ENCODE measurements at regions not wholly inside any gene's neighbourhood (a gene's known extent, or its start where the extent isn't known, plus 50 kb on each side); places are given as distances from the start of the nearest gene placed in this dataset.

- H3K9me3 Mint-ChIP-seq (ENCODE audit: low read depth, unreplicated experiment) = peaks cover 8% of the 10 kb centered on the region
- no peak for DNase-seq
- TF ChIP-seq, protein P1, sequence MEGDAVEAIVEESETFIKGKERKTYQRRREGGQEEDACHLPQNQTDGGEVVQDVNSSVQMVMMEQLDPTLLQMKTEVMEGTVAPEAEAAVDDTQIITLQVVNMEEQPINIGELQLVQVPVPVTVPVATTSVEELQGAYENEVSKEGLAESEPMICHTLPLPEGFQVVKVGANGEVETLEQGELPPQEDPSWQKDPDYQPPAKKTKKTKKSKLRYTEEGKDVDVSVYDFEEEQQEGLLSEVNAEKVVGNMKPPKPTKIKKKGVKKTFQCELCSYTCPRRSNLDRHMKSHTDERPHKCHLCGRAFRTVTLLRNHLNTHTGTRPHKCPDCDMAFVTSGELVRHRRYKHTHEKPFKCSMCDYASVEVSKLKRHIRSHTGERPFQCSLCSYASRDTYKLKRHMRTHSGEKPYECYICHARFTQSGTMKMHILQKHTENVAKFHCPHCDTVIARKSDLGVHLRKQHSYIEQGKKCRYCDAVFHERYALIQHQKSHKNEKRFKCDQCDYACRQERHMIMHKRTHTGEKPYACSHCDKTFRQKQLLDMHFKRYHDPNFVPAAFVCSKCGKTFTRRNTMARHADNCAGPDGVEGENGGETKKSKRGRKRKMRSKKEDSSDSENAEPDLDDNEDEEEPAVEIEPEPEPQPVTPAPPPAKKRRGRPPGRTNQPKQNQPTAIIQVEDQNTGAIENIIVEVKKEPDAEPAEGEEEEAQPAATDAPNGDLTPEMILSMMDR (IDR thresholded peaks at IDR 0.05; ENCODE audit: unreplicated experiment) = no peak
- H3K27me3 Mint-ChIP-seq (ENCODE audit: unreplicated experiment) = peaks cover 21% of the 10 kb centered on the region
- CTCF ChIA-PET = no interaction called here
- no TSS peak for BruUV-seq (replicated peaks)
- H3K27ac Mint-ChIP-seq (ENCODE audit: unreplicated experiment) = no peak overlapping the region
- intact Hi-C loops (cut with micrococcal nuclease; ENCODE audit: unreplicated experiment) = no loop called here
- no peaks in the 10 kb centered on the region for H3K4me1 Mint-ChIP-seq (ENCODE audit: low read depth, unreplicated experiment)
- H3K36me3 Mint-ChIP-seq (ENCODE audit: insufficient read depth, unreplicated experiment) = no peaks in the 10 kb centered on the region
- no peak overlapping the region for H3K4me3 Mint-ChIP-seq (ENCODE audit: low read depth, unreplicated experiment)
Measured at GRCh38 chr2:118686346-118686745, 161.1 kb downstream of the EN1 start.

GRCh38 chr2:118683460-118683859 lies 164.0 kb downstream of the EN1 start:
- Mint-ChIP-seq H3K9me3 (ENCODE audit: low read depth, unreplicated experiment) (peaks cover 3% of the 10 kb centered on the region), H3K27me3 (ENCODE audit: unreplicated experiment) (peaks cover 12% of the 10 kb centered on the region), H3K36me3 (ENCODE audit: insufficient read depth, unreplicated experiment) (no peaks in the 10 kb centered on the region), H3K4me1 (ENCODE audit: low read depth, unreplicated experiment) (peaks cover 8% of the 10 kb centered on the region), H3K27ac (ENCODE audit: unreplicated experiment) (no peak overlapping the region), H3K4me3 (ENCODE audit: low read depth, unreplicated experiment) (no peak overlapping the region)
- CTCF ChIA-PET = no interaction called here
- TF ChIP-seq, protein P1 (IDR thresholded peaks at IDR 0.05; ENCODE audit: unreplicated experiment) = no peak
- intact Hi-C loops (cut with micrococcal nuclease; ENCODE audit: unreplicated experiment) = no loop called here
- no peak for DNase-seq
- no TSS peak for BruUV-seq (replicated peaks)

DNA sequence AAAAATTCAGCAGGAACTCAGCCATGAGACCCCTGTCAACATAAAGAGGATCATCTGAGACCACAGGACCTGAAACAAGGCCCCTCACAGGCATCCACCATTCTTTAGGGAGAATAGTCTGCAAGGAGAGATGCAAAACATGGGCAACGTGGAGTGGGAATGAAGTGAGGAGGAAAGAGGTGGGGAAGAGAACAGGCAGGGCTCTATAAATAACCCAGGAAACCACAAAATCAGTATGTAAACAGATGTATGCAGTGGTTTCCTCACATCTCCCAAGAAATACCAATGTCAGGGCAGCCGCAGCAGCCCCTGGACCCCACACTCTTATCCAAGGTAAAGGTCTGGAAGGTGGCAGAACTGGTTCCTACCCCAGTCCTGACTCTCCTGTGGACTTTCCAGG lies 168.5 kb downstream of the EN1 start:
- CTCF ChIA-PET = no interaction called here
- BruUV-seq (replicated peaks) = no TSS peak
- TF ChIP-seq, protein P1 (IDR thresholded peaks at IDR 0.05; ENCODE audit: unreplicated experiment) = no peak
- no peak overlapping the region for H3K4me3 Mint-ChIP-seq (ENCODE audit: low read depth, unreplicated experiment)
- H3K4me1 Mint-ChIP-seq (ENCODE audit: low read depth, unreplicated experiment) = peaks cover 9% of the 10 kb centered on the region
- peaks cover 12% of the 10 kb centered on the region for H3K27me3 Mint-ChIP-seq (ENCODE audit: unreplicated experiment)
- no peaks in the 10 kb centered on the region for H3K36me3 Mint-ChIP-seq (ENCODE audit: insufficient read depth, unreplicated experiment)
- H3K9me3 Mint-ChIP-seq (ENCODE audit: low read depth, unreplicated experiment) = peaks cover 3% of the 10 kb centered on the region
- H3K27ac Mint-ChIP-seq (ENCODE audit: unreplicated experiment) = no peak overlapping the region
- no peak for DNase-seq
- intact Hi-C loops (cut with micrococcal nuclease; ENCODE audit: unreplicated experiment) = no loop called here

- H3K36me3 Mint-ChIP-seq (ENCODE audit: insufficient read depth, unreplicated experiment) = no peaks in the 10 kb centered on the region
- DNase-seq = no peak
- TF ChIP-seq, protein P1 (IDR thresholded peaks at IDR 0.05; ENCODE audit: unreplicated experiment) = no peak
- no peaks in the 10 kb centered on the region for H3K9me3 Mint-ChIP-seq (ENCODE audit: low read depth, unreplicated experiment)
- peaks cover 15% of the 10 kb centered on the region for H3K4me1 Mint-ChIP-seq (ENCODE audit: low read depth, unreplicated experiment)
- H3K4me3 Mint-ChIP-seq (ENCODE audit: low read depth, unreplicated experiment) = no peak overlapping the region
- BruUV-seq (replicated peaks) = no TSS peak
- H3K27ac Mint-ChIP-seq (ENCODE audit: unreplicated experiment) = no peak overlapping the region
- peaks cover 4% of the 10 kb centered on the region for H3K27me3 Mint-ChIP-seq (ENCODE audit: unreplicated experiment)
- intact Hi-C loops (cut with micrococcal nuclease; ENCODE audit: unreplicated experiment) = no loop called here
- CTCF ChIA-PET = no interaction called here
Measured at GRCh38 chr2:118677546-118677945, 169.9 kb downstream of the EN1 start.
